IMR-90 (cell line): ENCODE measurements at regions not wholly inside any gene's neighbourhood (a gene's known extent, or its start where the extent isn't known, plus 50 kb on each side); places are given as distances from the start of the nearest gene placed in this dataset.

ENCODE experiments used
- ATAC-seq: fragments of 200-7000 bp; cut with Tn5 transposase; 2 replicates; pipeline ENCODE4 v1.9.1; 2020; ENCODE audit warnings: low read depth, mild to moderate bottlenecking, moderate library complexity
- BruUV-seq: library from RNA; stranded (reverse); fragments of 400-500 nt; replicated peaks from 2 replicates; lab custom pipeline; 2021; lab: Mats Ljungman, UMichigan
- CTCF ChIA-PET: fragments of 300-600 bp; formaldehyde crosslinking; extraction: SDS; loops from one replicate; lab custom pipeline; 2021; ENCODE audit warnings: antibody characterized with exemption; lab: Yijun Ruan, JAX
- POLR2A ChIA-PET: fragments of 300-600 bp; sonication (Branson Sonifier 250); formaldehyde crosslinking; loops from one replicate; lab custom pipeline; 2022; ENCODE audit warnings: antibody characterized with exemption; ENCODE audit not compliant: unreplicated experiment; lab: Charles Lee
- DNase-seq: peaks from one replicate; pipeline ENCODE4 v3.0.0; 2013
- H2AFZ ChIP-seq: replicated peaks from 2 replicates; pipeline ENCODE3; 2013; ENCODE audit warnings: low read length, mild to moderate bottlenecking; ENCODE audit not compliant: poor library complexity
- H2AK5ac ChIP-seq: 2 replicates; pipeline ENCODE4 v1.6.1; 2013; ENCODE audit warnings: low read depth, low read length, inconsistent platforms
- H2AK9ac ChIP-seq: replicated peaks from 2 replicates; pipeline ENCODE3; 2013; ENCODE audit warnings: mild to moderate bottlenecking, low read depth, low read length, moderate library complexity; ENCODE audit not compliant: poor library complexity
- H2BK120ac ChIP-seq: 2 replicates; pipeline ENCODE4 v1.6.1; 2013; ENCODE audit warnings: low read depth, low read length, inconsistent platforms
- H2BK15ac ChIP-seq: 3 replicates; pipeline ENCODE4 v1.6.1; 2013; ENCODE audit warnings: low read depth, low read length, inconsistent platforms
- H2BK20ac ChIP-seq: 2 replicates; pipeline ENCODE4 v1.6.1; 2013; ENCODE audit warnings: low read depth, mild to moderate bottlenecking, inconsistent platforms, low read length, moderate library complexity
- H2BK5ac ChIP-seq: 2 replicates; pipeline ENCODE4 v1.6.1; 2013; ENCODE audit warnings: mild to moderate bottlenecking, low read depth, low read length, inconsistent platforms; ENCODE audit not compliant: poor library complexity, severe bottlenecking
- H3K14ac ChIP-seq: replicated peaks from 2 replicates; pipeline ENCODE4 v1.6.1; 2013; ENCODE audit warnings: low read depth, low read length, inconsistent platforms
- H3K18ac ChIP-seq: 2 replicates; pipeline ENCODE4 v1.6.1; 2013; ENCODE audit warnings: low read depth, low read length, control low read depth
- H3K23ac ChIP-seq: 2 replicates; pipeline ENCODE4 v1.6.1; 2013; ENCODE audit warnings: low read depth, low read length, inconsistent platforms
- H3K27ac ChIP-seq: 2 replicates; pipeline ENCODE4 v1.5.1; 2013; ENCODE audit warnings: mild to moderate bottlenecking, control low read depth, low read length; ENCODE audit not compliant: insufficient read depth
- H3K27me3 ChIP-seq: 2 replicates; pipeline ENCODE4 v1.6.1; 2013; ENCODE audit warnings: low read length; ENCODE audit not compliant: control insufficient read depth, insufficient read depth
- H3K36me3 ChIP-seq: 2 replicates; pipeline ENCODE4 v1.6.1; 2013; ENCODE audit warnings: low read length, mixed read lengths; ENCODE audit not compliant: control insufficient read depth, insufficient read depth
- H3K4ac ChIP-seq: 2 replicates; pipeline ENCODE4 v1.6.1; 2013; ENCODE audit warnings: low read depth, low read length, inconsistent platforms
- H3K4me1 ChIP-seq: 2 replicates; pipeline ENCODE4 v1.6.1; 2013; ENCODE audit warnings: low read length, mixed read lengths; ENCODE audit not compliant: control insufficient read depth, insufficient read depth
- H3K4me2 ChIP-seq: 2 replicates; pipeline ENCODE4 v1.6.1; 2013; ENCODE audit warnings: low read depth, mild to moderate bottlenecking, control low read depth, low read length, moderate library complexity
- H3K4me3 ChIP-seq: 2 replicates; pipeline ENCODE4 v1.5.1; 2013; ENCODE audit warnings: low read depth, mild to moderate bottlenecking, control low read depth, low read length, moderate library complexity; ENCODE audit not compliant: insufficient read depth
- H3K56ac ChIP-seq: 2 replicates; pipeline ENCODE4 v1.6.1; 2013; ENCODE audit warnings: low read length, inconsistent platforms; ENCODE audit not compliant: insufficient read depth; ENCODE audit errors: extremely low read depth
- H3K79me1 ChIP-seq, 2 experiments: 2 replicates each; pipeline ENCODE4 v1.6.1; 2013; ENCODE audit warnings: low read length in 2 of 2, inconsistent platforms in 1 of 2, low read depth in 1 of 2
- H3K9ac ChIP-seq: 2 replicates; pipeline ENCODE4 v1.6.1; 2013; ENCODE audit warnings: low read depth, low read length, control low read depth
- H3K9me1 ChIP-seq: 2 replicates; pipeline ENCODE4 v1.6.1; 2013; ENCODE audit warnings: low read length, inconsistent platforms; ENCODE audit not compliant: insufficient read depth
- H3K9me3 ChIP-seq: 2 replicates; pipeline ENCODE4 v1.6.1; 2013; ENCODE audit warnings: low read length; ENCODE audit not compliant: control insufficient read depth, insufficient read depth
- H4K20me1 ChIP-seq: 2 replicates; pipeline ENCODE4 v1.6.1; 2013; ENCODE audit warnings: low read length, inconsistent platforms; ENCODE audit not compliant: insufficient read depth
- H4K5ac ChIP-seq: 2 replicates; pipeline ENCODE4 v1.6.1; 2013; ENCODE audit warnings: mild to moderate bottlenecking, low read depth, low read length, control low read depth
- H4K8ac ChIP-seq, 2 experiments: 2 replicates each; pipeline ENCODE4 v1.6.1; 2013; ENCODE audit warnings: low read depth in 2 of 2, low read length in 2 of 2, control low read depth in 1 of 2, inconsistent platforms in 1 of 2
- H4K91ac ChIP-seq: 2 replicates; pipeline ENCODE4 v1.6.1; 2013; ENCODE audit warnings: low read depth, low read length, inconsistent platforms; ENCODE audit not compliant: insufficient read depth
- BHLHE40 ChIP-seq: fragments of 150-350 bp; IDR thresholded peaks from 2 replicates; pipeline ENCODE4 v1.6.1; 2016; ENCODE audit warnings: mild to moderate bottlenecking, low read depth, low read length
- MAFK ChIP-seq: IDR thresholded peaks from 2 replicates; pipeline ENCODE4 v1.6.1; 2012; ENCODE audit warnings: low read depth, low read length, improper control_type of control experiment
- POLR2A ChIP-seq: IDR thresholded peaks from 2 replicates; pipeline ENCODE4 v1.6.1; 2012; ENCODE audit warnings: mild to moderate bottlenecking, low read depth, low read length
- RCOR1 ChIP-seq: IDR thresholded peaks from 2 replicates; pipeline ENCODE4 v1.6.1; 2012; ENCODE audit warnings: mild to moderate bottlenecking, low read length, improper control_type of control experiment; ENCODE audit not compliant: insufficient replicate concordance
- SMC3 ChIP-seq: fragments of 150-350 bp; IDR thresholded peaks from 2 replicates; pipeline ENCODE4 v1.6.1; 2016; ENCODE audit warnings: low read depth, mild to moderate bottlenecking, antibody characterized with exemption, low read length, moderate library complexity
- USF2 ChIP-seq: fragments of 150-350 bp; IDR thresholded peaks from 2 replicates; pipeline ENCODE4 v1.6.1; 2017; ENCODE audit warnings: mild to moderate bottlenecking, antibody characterized with exemption, low read length, low read depth
- WGBS, 2 experiments: methylation state at CpG; one replicate each; pipeline versions ENCODE4 v1.1.5 to v1.1.7; 2013; ENCODE audit warnings: missing lambda C conversion rate in 2 of 2; ENCODE audit not compliant: insufficient read length in 1 of 2; ENCODE audit errors: extremely low coverage in 2 of 2; 5-methylcytosine and 5-hydroxymethylcytosine counted together
- dilution Hi-C: fragments of 300-500 bp; cut with HindIII; formaldehyde crosslinking; loops from one replicate; pipeline ENCODE4 v1.14.3; 2018; ENCODE audit warnings: low sequenced_read_pairs; ENCODE audit not compliant: unreplicated experiment
- in situ Hi-C: fragments of 300-500 bp; cut with MboI; formaldehyde crosslinking; loops from 3 replicates; pipeline ENCODE4 v1.14.3; 2019; ENCODE audit warnings: low sequenced_read_pairs, inconsistent platforms, mixed read lengths
- intact Hi-C: fragments of 100-400 bp; cut with micrococcal nuclease; formaldehyde crosslinking; loops from 2 replicates; pipeline ENCODE4 v1.10.0; 2022

DNA sequence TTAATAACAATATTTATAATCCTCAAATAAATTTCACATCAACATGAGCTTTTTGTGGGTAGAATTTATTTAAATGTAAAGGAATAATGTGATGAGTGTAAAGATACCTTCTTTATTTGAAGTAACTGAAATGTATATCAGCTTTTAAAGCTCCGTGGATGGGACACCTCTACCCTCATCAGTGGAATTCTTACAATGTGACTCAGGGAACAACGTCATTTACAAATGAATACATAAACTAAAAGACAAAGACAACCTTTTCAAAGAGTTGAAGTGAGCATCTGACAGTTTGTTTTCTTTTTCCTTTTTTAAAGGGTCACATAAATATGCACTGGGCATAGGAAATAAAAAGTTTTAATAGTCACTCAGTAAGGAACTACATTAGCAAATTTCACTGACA is 1127.0 kb upstream of the CRIM1 start:
- H3K36me3 ChIP-seq, result no peaks in the 10 kb centered on the region
- H3K4ac ChIP-seq, result no peak overlapping the region
- ChIA-PET POLR2A (no interaction called here), CTCF (no interaction called here)
- H3K23ac ChIP-seq, result no peak overlapping the region
- no peaks in the 10 kb centered on the region for H3K79me1 ChIP-seq
- H3K9ac ChIP-seq, result no peak overlapping the region
- no peak overlapping the region for H3K27ac ChIP-seq
- no peak overlapping the region for H4K91ac ChIP-seq
- ATAC-seq, result no peak
- TF ChIP-seq SMC3 (no peak), MAFK (no peak), USF2 (no peak), BHLHE40 (no peak), RCOR1 (no peak), POLR2A (no peak)
- H2BK120ac ChIP-seq, result no peak overlapping the region
- no peak overlapping the region for H3K4me2 ChIP-seq
- intact Hi-C loops, result no loop called here
- H4K8ac ChIP-seq, result no peak overlapping the region
- H3K27me3 ChIP-seq, result no peaks in the 10 kb centered on the region
- no peak overlapping the region for H4K5ac ChIP-seq
- in situ Hi-C loops, result no loop called here
- DNase-seq, result no peak
- H2AK9ac ChIP-seq, result no peak overlapping the region
- H3K4me3 ChIP-seq, result no peak overlapping the region
- H4K20me1 ChIP-seq, result no peaks in the 10 kb centered on the region
- no peak overlapping the region for H3K14ac ChIP-seq
- H2BK5ac ChIP-seq, result no peak overlapping the region
- H3K9me3 ChIP-seq, result peaks cover 4% of the 10 kb centered on the region
- no peak overlapping the region for H2BK15ac ChIP-seq
- H2BK20ac ChIP-seq, result no peak overlapping the region
- no peak overlapping the region for H2AK5ac ChIP-seq
- no peak overlapping the region for H3K56ac ChIP-seq
- WGBS, 2 experiments, result no CpG with 5 or more reads among the region's 2 CpGs
- no peaks in the 10 kb centered on the region for H3K4me1 ChIP-seq
- H3K18ac ChIP-seq, result no peak overlapping the region
- no peak overlapping the region for H2AFZ ChIP-seq
- no peaks in the 10 kb centered on the region for H3K9me1 ChIP-seq
- BruUV-seq, result no TSS peak
- dilution Hi-C loops, result no loop called here
